NCI-H82 treated with DMSO at 0.1 percent for 48 hours (cell line): ENCODE measurements at regions not wholly inside any gene's neighbourhood (a gene's known extent, or its start where the extent isn't known, plus 50 kb on each side); places are given as distances from the start of the nearest gene placed in this dataset.
"Not testable (repeated sequence)": the region's sequence is repeated elsewhere in the genome, so short reads cannot be mapped to it uniquely, and the experiment has no call there.

Experiments
- DNase-seq: peaks from one replicate; lab custom pipeline; 2025; ENCODE audit not compliant: unreplicated experiment; lab: John Stamatoyannopoulos, UW

DNA sequence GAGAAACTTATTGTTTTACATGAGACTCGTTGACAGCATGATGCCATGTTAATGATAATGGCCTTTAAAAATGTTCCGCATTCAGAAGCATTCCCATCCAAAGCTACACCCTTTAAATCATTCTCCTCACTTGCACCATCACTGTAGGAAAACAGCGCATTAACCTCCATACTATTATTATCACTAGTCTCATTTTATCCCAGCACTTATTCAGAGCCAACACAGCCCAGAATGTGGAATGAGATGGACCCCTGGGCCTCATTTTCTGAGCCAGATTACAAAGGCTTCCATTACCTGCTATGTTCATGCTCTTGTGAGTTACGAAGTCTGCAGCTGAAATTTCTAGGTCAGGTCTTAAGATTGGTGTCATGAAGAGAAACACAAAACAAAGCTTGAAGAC is 159.4 kb downstream of the HS3ST3A1 start:
- no peak for DNase-seq

DNA sequence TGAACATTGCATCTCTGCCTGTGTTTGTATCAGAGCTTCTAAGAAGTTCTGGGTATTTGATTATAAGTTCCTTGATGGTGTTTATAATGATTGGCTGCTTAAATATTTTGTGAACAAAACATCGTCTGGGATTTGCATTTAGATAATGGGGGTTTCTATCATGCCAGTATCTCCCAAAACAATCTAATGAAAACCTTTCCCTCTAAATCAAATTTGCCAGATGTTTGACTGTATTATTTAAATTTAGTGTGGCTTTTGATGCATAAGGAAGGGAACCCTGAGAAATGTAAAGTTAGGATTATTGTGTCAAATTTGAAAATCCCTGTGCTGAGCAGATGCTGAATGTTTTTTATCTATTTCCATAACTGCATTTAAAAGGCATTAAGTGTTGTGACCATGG is 159.9 kb downstream of the HS3ST3A1 start:
- DNase-seq, result no peak

DNA sequence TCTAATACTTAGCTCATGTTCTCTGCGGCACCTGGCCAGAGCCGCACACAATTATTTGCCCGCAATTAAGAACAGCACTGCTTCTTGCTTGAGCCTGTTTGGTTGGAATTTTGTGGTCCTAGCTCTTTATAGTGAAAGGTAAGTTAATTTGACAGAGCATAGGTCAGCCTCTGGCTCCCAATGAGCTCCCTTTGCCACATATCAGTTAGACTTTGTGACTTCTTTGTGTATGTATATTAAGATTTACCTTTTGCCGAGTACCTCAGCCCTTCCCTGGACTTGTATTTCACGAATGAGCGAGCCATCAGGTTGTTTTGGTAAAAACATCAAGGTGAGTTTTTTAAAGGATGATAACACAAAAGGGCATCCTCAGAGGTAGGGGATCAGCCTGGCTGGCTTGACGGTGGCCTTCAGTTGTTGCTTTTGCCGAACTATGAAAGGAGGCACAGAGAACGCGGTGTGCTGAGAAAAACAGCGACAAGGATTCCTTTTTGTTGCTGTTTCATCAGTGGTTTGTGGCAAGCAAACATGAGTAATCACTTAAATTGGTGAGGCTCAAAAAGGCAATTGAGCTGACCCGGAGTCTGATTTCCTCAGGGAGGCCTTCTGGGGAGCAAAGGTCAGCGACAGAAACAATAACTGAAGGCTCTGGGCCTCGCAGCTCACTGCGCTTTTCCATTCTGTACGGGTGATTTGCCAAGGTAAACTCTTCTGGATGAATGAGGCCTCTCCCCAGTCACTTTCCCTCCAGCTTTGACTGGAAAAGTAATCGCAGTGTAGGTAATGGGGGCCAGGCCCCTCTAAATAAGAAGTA is 163.6 kb downstream of the HS3ST3A1 start:
- no peak for DNase-seq

DNA sequence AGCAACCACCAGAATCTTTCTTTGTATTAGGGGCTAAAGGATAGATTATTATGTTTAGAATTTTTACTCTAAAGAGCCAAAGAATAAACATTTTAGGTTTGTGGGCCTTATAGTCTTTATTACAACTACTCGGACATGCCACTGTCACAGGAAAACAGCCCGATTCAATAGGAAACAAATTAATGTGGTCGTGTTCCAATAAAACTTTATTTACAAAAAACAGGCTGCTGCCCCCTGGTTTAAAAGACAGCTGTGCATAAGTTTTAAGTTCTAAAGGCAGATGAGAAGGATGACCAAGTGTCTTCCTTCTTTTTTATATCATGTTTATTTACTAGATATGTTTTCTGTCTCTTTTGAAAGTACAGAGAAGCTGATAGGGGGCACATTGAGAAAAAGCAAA is 166.5 kb downstream of the HS3ST3A1 start:
- no peak for DNase-seq

DNA sequence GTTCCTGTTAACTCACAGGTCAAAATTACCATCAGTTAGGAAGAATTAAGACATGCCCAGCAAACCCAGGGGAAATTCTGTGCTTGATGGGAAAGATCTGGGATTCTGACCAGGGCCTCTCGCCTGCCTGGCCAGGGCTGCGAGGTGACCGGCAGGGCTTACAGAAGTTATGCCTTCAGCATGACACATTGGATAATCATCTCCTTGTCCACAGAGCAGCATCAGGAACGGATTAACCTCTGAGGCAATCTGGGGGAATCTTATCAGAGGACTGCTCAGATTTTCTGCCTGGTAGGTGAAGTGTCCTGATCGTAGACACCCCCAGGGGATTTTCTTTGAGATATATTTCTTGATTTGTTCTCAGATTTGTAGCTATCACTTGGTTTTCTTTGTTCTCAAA is 172.5 kb downstream of the HS3ST3A1 start:
- DNase-seq, result no peak

DNA sequence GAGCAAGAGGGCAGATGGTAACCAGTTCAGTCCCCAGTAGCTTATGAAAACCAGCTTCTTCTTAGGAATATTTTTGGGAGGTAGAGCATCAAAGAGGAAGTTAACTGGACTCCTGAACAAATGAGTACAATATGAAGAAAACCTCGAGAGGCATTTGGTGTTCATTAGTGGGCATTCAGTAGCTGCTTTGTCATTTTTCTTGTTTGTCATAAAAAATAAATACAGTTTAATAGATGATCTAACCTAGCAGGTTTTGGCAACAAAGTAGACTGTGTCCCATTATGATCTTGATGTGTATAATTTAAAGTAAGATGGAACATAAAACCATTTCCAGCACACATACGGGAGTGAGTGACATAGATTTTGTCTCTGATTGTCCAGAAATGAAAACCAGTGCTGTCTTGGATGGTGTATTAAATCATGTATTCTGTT is 173.1 kb downstream of the HS3ST3A1 start:
- no peak for DNase-seq

DNA sequence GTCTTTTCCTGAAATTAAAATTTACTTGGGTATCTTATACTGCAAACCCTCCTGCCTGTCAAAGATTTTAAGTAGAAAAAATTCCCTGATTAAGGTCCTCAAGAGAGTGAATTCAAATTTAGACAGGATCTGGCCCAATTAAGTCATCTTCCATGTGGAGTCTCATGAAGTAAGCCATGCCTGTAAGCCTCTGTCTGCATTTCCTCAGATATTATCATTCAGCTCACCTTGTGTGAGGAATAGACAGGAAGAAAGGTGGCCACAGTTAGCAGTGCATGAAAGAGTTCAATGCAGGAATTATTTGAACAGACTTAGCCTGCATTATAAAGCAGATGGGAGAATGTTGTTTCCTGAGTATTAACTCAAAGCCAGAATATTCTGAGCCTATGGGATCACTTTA is 174.7 kb downstream of the HS3ST3A1 start:
- no peak for DNase-seq

DNA sequence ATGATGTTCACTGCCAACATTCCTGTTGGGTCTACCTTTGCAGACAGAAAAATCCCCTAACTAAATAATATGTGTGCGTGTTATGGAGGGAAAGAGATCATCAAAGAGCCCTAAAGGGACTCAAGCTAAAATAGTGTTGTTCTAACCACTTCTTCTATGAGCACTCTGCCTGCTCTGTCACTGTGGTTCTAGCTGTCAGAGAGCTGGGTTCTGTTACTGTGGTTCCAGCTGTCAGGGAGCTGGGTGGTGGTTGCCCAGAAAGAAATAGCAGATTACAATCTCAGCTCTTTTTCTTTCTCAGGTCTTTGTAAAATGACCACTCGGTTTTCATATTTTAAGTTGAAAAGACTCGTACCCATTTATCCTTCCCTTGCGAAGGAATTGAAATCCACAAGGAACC is 176.3 kb downstream of the HS3ST3A1 start:
- DNase-seq, result no peak

DNA sequence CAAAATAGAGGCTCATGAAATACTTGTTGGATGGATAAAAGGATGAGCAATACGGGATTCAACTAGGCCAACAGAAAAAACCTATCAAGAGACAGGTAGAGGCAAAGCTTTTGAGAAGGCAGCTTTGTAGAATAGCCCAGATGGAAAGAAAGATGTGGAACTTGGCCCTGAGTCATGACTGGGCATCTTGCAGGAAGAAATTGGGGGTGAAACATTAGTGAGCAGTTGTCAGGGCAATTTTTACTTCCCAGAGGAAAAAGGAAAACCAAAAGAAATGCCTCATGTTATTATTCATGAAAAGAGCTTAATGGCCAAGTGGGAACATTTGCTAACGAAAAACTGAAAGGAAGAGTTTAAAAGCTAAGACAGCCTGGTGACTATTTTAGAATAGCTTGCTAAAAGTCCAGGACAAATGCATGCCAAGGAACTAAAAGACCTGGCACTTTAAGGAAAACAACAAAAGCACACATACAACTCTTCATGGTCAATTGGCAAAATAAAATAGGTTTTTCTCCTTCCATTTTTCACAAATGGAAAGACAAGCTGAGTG is 180.1 kb downstream of the HS3ST3A1 start:
- DNase-seq, result no peak

DNA sequence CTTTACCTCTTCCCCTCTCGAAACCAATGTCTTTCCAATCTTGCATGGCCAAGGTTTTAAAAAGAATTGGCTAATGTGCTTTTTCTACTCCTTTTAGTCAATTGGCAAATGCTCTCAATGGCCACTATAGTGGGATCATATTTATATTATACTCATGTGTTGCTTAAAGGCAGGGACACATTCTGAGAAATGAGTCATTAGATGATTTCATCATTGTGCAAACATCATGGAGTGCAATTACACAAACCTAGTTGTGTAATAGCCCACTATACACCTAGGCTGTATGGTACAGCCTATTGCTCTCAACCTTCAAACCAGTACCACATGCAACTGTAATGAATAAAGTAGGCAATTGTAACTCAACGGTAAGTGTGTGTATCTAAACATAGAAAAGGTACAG is 180.9 kb downstream of the HS3ST3A1 start:
- no peak for DNase-seq

DNA sequence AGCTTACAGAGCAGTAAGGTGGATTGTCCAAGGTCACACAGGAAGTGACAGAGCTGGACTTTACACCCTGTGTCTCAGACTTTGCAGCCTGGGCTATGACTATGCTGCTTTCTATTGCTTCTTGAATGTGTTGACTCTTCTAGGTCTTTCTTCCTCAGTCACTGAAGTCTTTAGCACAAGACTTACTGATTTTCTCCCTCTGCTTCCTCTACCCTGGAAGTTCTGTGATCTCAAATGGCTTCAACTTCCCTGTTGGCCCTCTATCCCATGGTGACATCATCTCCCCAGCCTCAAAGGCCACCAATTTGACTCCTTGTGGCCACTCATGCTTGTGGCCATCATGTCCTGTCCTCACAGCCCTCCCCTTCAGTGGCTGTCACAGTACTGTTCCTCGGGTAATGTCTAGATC is 181.3 kb downstream of the HS3ST3A1 start:
- DNase-seq, result no peak

DNA sequence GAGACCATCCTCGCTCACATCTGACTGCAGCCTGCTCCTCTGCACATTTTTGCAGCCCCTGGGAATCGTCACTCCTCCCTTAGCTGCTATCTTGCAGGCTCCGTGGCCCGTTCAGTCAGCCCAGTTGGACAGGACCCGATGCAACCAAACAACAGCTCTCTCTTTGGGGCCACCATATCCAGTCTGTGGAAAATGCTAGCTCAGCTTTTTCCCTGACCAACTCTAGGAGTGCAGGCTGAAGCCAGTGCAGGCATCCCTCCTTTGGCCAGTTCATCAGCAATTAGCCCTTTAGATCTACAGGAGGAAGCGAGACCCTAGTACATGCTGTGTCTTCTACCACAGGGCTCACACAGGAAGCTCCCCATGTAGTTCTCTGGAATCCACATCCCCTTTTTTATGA is 182.1 kb downstream of the HS3ST3A1 start:
- no peak for DNase-seq

DNA sequence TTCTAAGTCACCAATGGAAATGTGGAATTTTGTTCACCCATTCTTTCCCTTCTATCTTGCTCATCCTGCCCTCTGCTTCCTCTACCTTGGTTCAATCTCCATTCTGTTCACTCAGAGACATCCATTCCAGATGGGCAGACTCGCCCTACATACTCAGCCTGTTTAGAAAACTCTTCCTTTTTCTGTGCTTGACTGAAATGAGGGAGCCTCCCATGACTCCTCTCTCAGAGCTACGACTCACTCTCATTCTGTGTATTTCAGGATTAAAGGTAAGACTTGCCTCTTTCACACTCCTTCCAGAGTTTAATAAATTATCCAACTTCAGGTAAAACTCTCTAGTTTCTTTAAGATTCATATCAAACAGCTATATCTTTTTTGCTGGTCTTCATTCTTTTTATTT is 182.8 kb downstream of the HS3ST3A1 start:
- no peak for DNase-seq

DNA sequence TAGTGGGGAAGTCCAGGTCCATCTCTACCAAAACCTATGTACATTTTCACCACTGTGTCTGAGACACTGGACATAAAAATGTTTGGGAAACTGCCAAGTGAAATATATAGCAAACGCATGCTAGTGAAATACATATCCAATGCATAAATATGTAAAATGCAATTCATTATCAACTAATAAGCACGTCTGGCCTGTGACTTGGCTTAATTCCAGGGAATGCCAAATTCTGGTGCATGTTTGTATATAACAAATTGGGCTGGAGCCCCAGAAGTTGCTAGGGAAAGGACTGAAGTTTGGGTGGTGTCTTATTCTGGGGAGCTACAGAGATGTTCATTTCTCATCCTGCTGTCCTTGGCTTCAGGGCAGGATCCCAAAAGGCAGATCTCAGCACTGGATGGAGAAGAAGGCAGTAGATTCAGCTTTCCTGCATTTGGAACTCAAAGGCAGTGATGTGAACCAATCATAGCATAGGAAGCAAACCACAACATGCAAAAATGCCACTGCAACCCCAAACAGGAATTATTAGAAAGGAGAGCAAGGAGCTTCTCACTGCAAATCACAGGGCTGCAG is 184.3 kb downstream of the HS3ST3A1 start:
- DNase-seq, result no peak

DNA sequence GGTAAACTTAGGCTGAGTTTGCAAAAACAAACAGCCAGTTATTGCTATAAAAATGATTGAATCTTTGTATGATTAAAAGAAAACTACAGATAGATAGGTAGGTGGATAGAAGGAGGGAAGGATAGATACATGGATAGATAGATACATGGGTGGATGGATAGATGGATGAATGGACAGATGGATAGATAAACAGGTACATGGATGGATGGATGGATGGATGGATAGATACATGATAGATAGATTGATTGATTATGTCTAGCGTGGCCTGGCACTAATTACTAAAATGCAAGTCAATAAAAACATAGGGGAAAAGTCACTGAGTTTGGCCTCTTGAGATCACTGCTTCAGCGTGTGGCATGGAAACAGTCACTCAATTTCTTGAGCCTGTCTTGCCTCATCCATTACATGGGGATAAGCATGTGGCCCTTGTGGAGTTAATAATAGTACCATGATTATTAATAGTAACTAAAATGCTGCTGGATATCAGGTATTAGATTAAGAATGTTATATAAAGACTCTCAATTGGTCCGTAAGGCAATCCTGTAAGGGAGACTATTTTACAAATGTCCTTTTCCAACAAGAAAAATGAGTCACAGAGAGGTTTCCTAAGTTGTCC is 184.9 kb downstream of the HS3ST3A1 start:
- DNase-seq, result no peak

DNA sequence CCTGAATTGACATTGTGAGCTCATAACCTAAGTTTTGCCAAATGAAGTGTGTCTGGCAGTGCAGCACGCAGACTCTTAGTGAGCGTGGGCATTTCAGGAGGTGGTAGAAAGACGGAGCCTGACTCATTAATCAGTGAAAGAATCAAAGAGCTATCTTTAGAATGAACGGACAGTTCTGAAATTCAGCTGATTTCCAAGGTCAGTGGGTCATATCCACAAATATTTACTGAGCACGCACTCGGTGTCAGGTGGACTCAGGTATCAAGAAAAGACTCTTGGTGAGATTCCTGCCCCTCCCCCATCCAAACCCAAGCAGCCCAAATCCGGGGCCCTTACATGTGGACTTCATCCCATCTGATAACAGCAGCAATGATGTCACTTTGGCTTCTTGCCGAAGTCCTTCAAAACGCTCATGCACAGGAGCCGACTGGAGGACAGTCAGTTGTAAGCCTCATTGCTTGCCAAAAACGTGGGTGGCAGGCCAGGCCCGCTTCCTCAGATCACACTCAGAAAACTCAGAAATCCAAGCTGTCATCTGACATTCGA is 185.8 kb downstream of the HS3ST3A1 start:
- no peak for DNase-seq

DNA sequence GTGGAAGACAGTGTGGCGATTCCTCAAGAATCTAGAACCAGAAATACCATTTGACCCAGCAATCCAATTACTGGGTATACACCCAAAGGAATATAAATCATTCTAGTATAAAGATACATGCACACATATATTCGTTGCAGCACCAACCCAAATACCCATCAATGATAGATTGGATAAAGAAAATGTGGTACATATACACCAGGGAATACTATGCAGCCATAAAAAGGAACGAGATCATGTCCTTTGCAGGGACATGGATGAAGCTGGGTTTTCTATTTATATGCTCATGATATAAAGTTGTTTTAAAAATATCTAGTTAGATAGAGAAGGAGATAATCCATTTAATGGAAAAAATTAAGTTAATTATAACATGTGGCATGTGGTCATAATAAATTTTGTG is 186.5 kb downstream of the HS3ST3A1 start:
- not testable (repeated sequence) for DNase-seq

DNA sequence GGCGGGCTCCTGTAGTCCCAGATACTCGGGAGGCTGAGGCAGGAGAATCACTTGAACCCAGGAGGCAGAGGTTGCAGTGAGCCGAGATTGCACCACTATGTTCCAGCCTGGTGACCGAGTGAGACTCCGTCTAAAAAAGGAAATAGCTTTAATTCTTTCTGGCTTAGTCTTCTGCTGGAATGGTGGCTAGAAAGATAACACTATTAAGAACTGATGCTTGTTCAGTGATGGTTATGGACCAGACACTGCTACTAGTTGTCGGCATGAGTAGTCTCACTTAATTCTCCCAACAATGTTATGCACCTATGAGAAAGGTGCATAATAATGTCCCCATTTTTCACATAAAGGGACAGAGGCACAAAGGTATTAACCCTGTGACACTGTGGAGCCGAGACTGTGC is 188.7 kb downstream of the HS3ST3A1 start:
- DNase-seq, result no peak

DNA sequence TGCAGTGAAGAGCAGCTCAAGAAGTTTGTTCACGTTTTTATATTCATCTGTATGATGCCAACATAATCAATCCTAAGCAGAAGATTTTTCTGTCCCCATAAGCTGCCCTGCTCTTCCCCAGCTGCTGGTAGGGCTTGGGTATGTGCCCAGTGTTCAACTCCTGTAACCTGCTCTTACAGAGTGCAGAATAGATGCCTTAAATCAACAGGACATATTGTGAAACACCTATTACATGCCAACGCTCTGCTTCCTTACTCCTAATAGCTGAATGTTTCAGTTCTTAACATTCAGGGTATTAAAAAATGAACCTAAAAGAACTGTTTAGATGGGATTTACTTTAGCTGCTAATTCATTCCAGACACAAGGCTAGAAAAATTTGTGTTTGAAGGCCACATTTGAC is 190.9 kb downstream of the HS3ST3A1 start:
- no peak for DNase-seq

DNA sequence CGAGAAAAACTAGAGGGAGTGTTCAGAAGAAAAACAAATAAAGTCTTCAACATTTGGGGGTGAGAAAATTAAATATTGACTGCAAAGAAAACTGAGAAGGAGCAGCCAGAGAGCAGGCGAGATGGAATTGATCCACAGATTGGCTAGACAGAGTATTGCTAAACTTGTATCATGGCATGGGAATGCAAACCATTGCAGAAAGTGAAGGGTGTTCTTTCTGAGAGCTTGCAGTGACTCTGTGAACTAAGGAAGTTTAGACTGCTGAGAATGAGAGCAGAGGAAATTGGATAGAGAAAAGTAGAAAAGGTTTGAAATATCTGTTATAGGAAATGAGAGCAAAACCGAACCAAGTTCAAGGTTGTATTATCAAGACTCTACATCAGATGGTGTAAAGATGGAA is 191.5 kb downstream of the HS3ST3A1 start:
- DNase-seq, result no peak

DNA sequence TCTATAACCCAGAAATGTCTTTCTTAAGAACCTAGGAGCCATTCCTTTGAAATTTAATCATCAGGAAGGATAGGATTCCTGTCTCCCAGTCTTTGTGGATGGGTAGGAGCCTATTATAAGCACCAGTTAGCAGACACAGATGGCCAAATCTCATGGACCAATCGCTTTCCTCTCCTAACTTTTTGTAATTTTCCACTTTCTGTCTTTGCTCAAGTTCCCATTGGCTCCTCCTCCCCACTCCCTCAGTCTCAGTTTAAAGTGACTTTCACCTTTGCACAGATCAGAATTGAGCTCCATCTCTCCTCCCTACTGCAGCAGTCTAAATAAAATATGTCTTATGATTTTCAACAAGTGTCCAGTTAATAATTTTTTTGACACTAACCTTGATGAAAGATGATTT is 192.3 kb downstream of the HS3ST3A1 start:
- DNase-seq, result no peak

DNA sequence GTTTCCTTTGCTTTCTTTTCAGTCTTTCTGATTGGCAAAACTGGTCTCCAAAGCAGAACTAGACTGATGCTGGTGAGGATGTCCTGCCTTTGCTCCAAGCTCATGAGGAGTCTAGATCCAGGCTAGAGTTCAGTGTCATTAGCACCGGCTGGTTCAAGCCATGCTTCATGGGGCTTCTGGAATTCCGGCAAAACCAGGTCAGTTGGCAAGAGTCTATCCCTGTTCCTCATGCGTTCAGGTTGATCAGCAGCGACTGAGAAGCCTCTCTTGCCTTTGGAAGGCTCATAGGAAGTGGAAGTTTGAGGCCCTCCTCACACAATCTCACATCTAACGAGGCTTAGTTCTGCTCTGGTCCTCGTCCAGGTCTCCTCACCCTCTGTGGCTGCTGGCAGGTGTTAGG is 194.3 kb downstream of the HS3ST3A1 start:
- no peak for DNase-seq
